HG02852 (cell line): ENCODE measurements at regions not wholly inside any gene's neighbourhood (a gene's known extent, or its start where the extent isn't known, plus 50 kb on each side); places are given as distances from the start of the nearest gene placed in this dataset.
A peak's percentile ranks its signal among the peaks of the same experiment; 100 is the strongest.
"Not testable (repeated sequence)": the region's sequence is repeated elsewhere in the genome, so short reads cannot be mapped to it uniquely, and the experiment has no call there.

Source experiments
- ATAC-seq: cut with Tn5 transposase; IDR thresholded peaks from one replicate; pipeline ENCODE4 v1.9.1; 2021; ENCODE audit warnings: mild to moderate bottlenecking, moderate library complexity; ENCODE audit not compliant: unreplicated experiment

GRCh38 chr2:113551637-113552318, 53.3 kb downstream of the FOXD4L1 start:
- peak; percentile 68 for ATAC-seq

- ATAC-seq = not testable (repeated sequence)
Measured at GRCh38 chr2:113559820-113560219, 61.4 kb downstream of the FOXD4L1 start.

GRCh38 chr2:113562662-113563061, 64.2 kb downstream of the FOXD4L1 start:
- not testable (repeated sequence) for ATAC-seq

GRCh38 chr2:113566674-113567480, 60.2 kb upstream of the RABL2A start:
- ATAC-seq = not testable (repeated sequence)

- ATAC-seq = not testable (repeated sequence)
Measured at GRCh38 chr2:113567481-113567849, 59.6 kb upstream of the RABL2A start.

GRCh38 chr2:113568231-113568630, 58.8 kb upstream of the RABL2A start:
- not testable (repeated sequence) for ATAC-seq

- ATAC-seq = not testable (repeated sequence)
Measured at GRCh38 chr2:113570082-113570481, 57.0 kb upstream of the RABL2A start.

GRCh38 chr2:113570509-113571009, 56.5 kb upstream of the RABL2A start:
- ATAC-seq = not testable (repeated sequence)

- not testable (repeated sequence) for ATAC-seq
Measured at GRCh38 chr2:113571482-113572068, 55.5 kb upstream of the RABL2A start.

- not testable (repeated sequence) for ATAC-seq
Measured at GRCh38 chr2:113575721-113576120, 51.3 kb upstream of the RABL2A start.

GRCh38 chr2:113576353-113576752, 50.7 kb upstream of the RABL2A start:
- not testable (repeated sequence) for ATAC-seq
